SJSA1 (cell line): ENCODE measurements at regions not wholly inside any gene's neighbourhood (a gene's known extent, or its start where the extent isn't known, plus 50 kb on each side); places are given as distances from the start of the nearest gene placed in this dataset.

ENCODE experiments used
- DNase-seq, 2 experiments: peaks; one replicate each; pipeline ENCODE4 v3.0.0-alpha.2; 2015 to 2020; ENCODE audit warnings: low spot score in 2 of 2, low read depth in 1 of 2
- H3K27ac ChIP-seq: fragments of 250-450 bp; sonication (Bioruptor Pico); 2 replicates; pipeline ENCODE4 v1.5.1; 2020; ENCODE audit warnings: mild to moderate bottlenecking, moderate library complexity
- H3K27me3 ChIP-seq: fragments of 250-450 bp; sonication (Bioruptor Pico); replicated peaks from 2 replicates; pipeline ENCODE4 v1.5.1; 2020; ENCODE audit warnings: mild to moderate bottlenecking, moderate library complexity
- H3K36me3 ChIP-seq: fragments of 250-450 bp; sonication (Bioruptor Pico); 2 replicates; pipeline ENCODE4 v1.5.1; 2020; ENCODE audit warnings: mild to moderate bottlenecking
- H3K4me1 ChIP-seq: fragments of 250-450 bp; sonication (Bioruptor Pico); replicated peaks from 2 replicates; pipeline ENCODE4 v1.6.1; 2021; ENCODE audit warnings: mild to moderate bottlenecking
- H3K4me3 ChIP-seq: fragments of 250-450 bp; sonication (Bioruptor Pico); 2 replicates; pipeline ENCODE4 v1.5.1; 2020; ENCODE audit warnings: mild to moderate bottlenecking
- H3K9me3 ChIP-seq: fragments of 250-450 bp; sonication (Bioruptor Pico); replicated peaks from 2 replicates; pipeline ENCODE4 v1.5.1; 2020; ENCODE audit warnings: mild to moderate bottlenecking

- no peaks in the 10 kb centered on the region for H3K27me3 ChIP-seq
- no peaks in the 10 kb centered on the region for H3K9me3 ChIP-seq
- DNase-seq = no peak
- no peaks in the 10 kb centered on the region for H3K36me3 ChIP-seq
- no peak overlapping the region for H3K4me3 ChIP-seq
- no peak overlapping the region for H3K27ac ChIP-seq
- no peaks in the 10 kb centered on the region for H3K4me1 ChIP-seq
Observed at GRCh38 chr3:87410110-87410509, 133.7 kb upstream of the POU1F1 start.

- Histone ChIP-seq H3K36me3 (no peaks in the 10 kb centered on the region), H3K9me3 (no peaks in the 10 kb centered on the region), H3K27ac (peak overlapping the region; percentile 15; the same call in 1 of the 2 replicates), H3K4me1 (peaks cover 15% of the 10 kb centered on the region), H3K4me3 (no peak overlapping the region), H3K27me3 (no peaks in the 10 kb centered on the region)
- no peak for DNase-seq
Observed at GRCh38 chr3:87398168-87398801, 121.9 kb upstream of the POU1F1 start.

GRCh38 chr3:87397211-87397610 is 120.8 kb upstream of the POU1F1 start:
- Histone ChIP-seq H3K9me3 (no peaks in the 10 kb centered on the region), H3K4me1 (peaks cover 15% of the 10 kb centered on the region), H3K27ac (0 out of 2 replicates have a peak overlapping the region, but pooled peaks have one; percentile 37), H3K36me3 (no peaks in the 10 kb centered on the region), H3K4me3 (no peak overlapping the region), H3K27me3 (no peaks in the 10 kb centered on the region; the same call in 1 of the 2 replicates)
- DNase-seq = peak in 1 of 2 experiments; percentile 33

GRCh38 chr3:87390821-87391220 is 114.4 kb upstream of the POU1F1 start:
- Histone ChIP-seq H3K4me3 (no peak overlapping the region), H3K9me3 (no peaks in the 10 kb centered on the region), H3K4me1 (no peaks in the 10 kb centered on the region), H3K36me3 (no peaks in the 10 kb centered on the region), H3K27me3 (no peaks in the 10 kb centered on the region; the same call in 1 of the 2 replicates), H3K27ac (no peak overlapping the region)
- DNase-seq = no peak

GRCh38 chr3:87390353-87390752 is 114.0 kb upstream of the POU1F1 start:
- no peak for DNase-seq
- no peak overlapping the region for H3K4me3 ChIP-seq

GRCh38 chr3:87375231-87375682 is 98.9 kb upstream of the POU1F1 start:
- Histone ChIP-seq H3K27ac (no peak overlapping the region), H3K4me3 (no peak overlapping the region), H3K36me3 (no peaks in the 10 kb centered on the region), H3K9me3 (no peaks in the 10 kb centered on the region), H3K27me3 (no peaks in the 10 kb centered on the region), H3K4me1 (no peaks in the 10 kb centered on the region)
- no peak for DNase-seq

More at GRCh38 chr3:87390353-87390752, 114.0 kb upstream of the POU1F1 start:
- H3K36me3 ChIP-seq = no peaks in the 10 kb centered on the region
- H3K27ac ChIP-seq = no peak overlapping the region
- H3K4me1 ChIP-seq = no peaks in the 10 kb centered on the region
- H3K9me3 ChIP-seq = no peaks in the 10 kb centered on the region
- no peaks in the 10 kb centered on the region; the same call in 1 of the 2 replicates for H3K27me3 ChIP-seq

GRCh38 chr3:87370007-87370406 is 93.6 kb upstream of the POU1F1 start:
- H3K4me3 ChIP-seq = no peak overlapping the region
- no peaks in the 10 kb centered on the region for H3K36me3 ChIP-seq
- H3K4me1 ChIP-seq = no peaks in the 10 kb centered on the region
- no peaks in the 10 kb centered on the region for H3K27me3 ChIP-seq
- DNase-seq = no peak
- H3K9me3 ChIP-seq = no peaks in the 10 kb centered on the region
- no peak overlapping the region for H3K27ac ChIP-seq

- no peak for DNase-seq
- H3K27me3 ChIP-seq = no peaks in the 10 kb centered on the region
- no peaks in the 10 kb centered on the region for H3K36me3 ChIP-seq
- H3K4me1 ChIP-seq = no peaks in the 10 kb centered on the region
- no peak overlapping the region for H3K4me3 ChIP-seq
- no peaks in the 10 kb centered on the region for H3K9me3 ChIP-seq
- H3K27ac ChIP-seq = no peak overlapping the region
Observed at GRCh38 chr3:87367736-87368135, 91.4 kb upstream of the POU1F1 start.

GRCh38 chr3:87363721-87364120 is 87.3 kb upstream of the POU1F1 start:
- Histone ChIP-seq H3K4me1 (no peaks in the 10 kb centered on the region), H3K36me3 (no peaks in the 10 kb centered on the region)

GRCh38 chr3:87361956-87362355 is 85.6 kb upstream of the POU1F1 start:
- Histone ChIP-seq H3K27me3 (no peaks in the 10 kb centered on the region), H3K27ac (no peak overlapping the region), H3K36me3 (no peaks in the 10 kb centered on the region), H3K4me1 (no peaks in the 10 kb centered on the region), H3K4me3 (no peak overlapping the region), H3K9me3 (no peaks in the 10 kb centered on the region)
- no peak for DNase-seq

More at GRCh38 chr3:87363721-87364120, 87.3 kb upstream of the POU1F1 start:
- Histone ChIP-seq H3K4me3 (no peak overlapping the region), H3K9me3 (no peaks in the 10 kb centered on the region), H3K27ac (no peak overlapping the region), H3K27me3 (no peaks in the 10 kb centered on the region)
- no peak for DNase-seq

GRCh38 chr3:87361271-87361670 is 84.9 kb upstream of the POU1F1 start:
- H3K36me3 ChIP-seq = no peaks in the 10 kb centered on the region
- no peaks in the 10 kb centered on the region for H3K27me3 ChIP-seq
- no peak overlapping the region for H3K27ac ChIP-seq
- H3K9me3 ChIP-seq = no peaks in the 10 kb centered on the region
- no peaks in the 10 kb centered on the region for H3K4me1 ChIP-seq
- DNase-seq = no peak
- H3K4me3 ChIP-seq = no peak overlapping the region

- no peaks in the 10 kb centered on the region for H3K27me3 ChIP-seq
- no peaks in the 10 kb centered on the region for H3K9me3 ChIP-seq
- no peaks in the 10 kb centered on the region for H3K36me3 ChIP-seq
- no peaks in the 10 kb centered on the region for H3K4me1 ChIP-seq
- no peak for DNase-seq
- H3K4me3 ChIP-seq = no peak overlapping the region
- no peak overlapping the region for H3K27ac ChIP-seq
Observed at GRCh38 chr3:87359826-87360225, 83.4 kb upstream of the POU1F1 start.

GRCh38 chr3:87359025-87359424 is 82.6 kb upstream of the POU1F1 start:
- H3K36me3 ChIP-seq = no peaks in the 10 kb centered on the region
- no peaks in the 10 kb centered on the region for H3K9me3 ChIP-seq

GRCh38 chr3:87358066-87358465 is 81.7 kb upstream of the POU1F1 start:
- H3K4me1 ChIP-seq = no peaks in the 10 kb centered on the region
- H3K4me3 ChIP-seq = no peak overlapping the region
- H3K27me3 ChIP-seq = no peaks in the 10 kb centered on the region
- DNase-seq = no peak
- H3K27ac ChIP-seq = no peak overlapping the region
- H3K9me3 ChIP-seq = no peaks in the 10 kb centered on the region
- H3K36me3 ChIP-seq = no peaks in the 10 kb centered on the region

More at GRCh38 chr3:87359025-87359424, 82.6 kb upstream of the POU1F1 start:
- no peaks in the 10 kb centered on the region for H3K27me3 ChIP-seq
- H3K4me1 ChIP-seq = no peaks in the 10 kb centered on the region
- DNase-seq = no peak
- H3K27ac ChIP-seq = no peak overlapping the region
- H3K4me3 ChIP-seq = no peak overlapping the region

GRCh38 chr3:87354398-87354797 is 78.0 kb upstream of the POU1F1 start:
- no peak for DNase-seq
- no peaks in the 10 kb centered on the region for H3K4me1 ChIP-seq

More at GRCh38 chr3:87354398-87354797, 78.0 kb upstream of the POU1F1 start:
- Histone ChIP-seq H3K27ac (no peak overlapping the region), H3K27me3 (no peaks in the 10 kb centered on the region), H3K4me3 (no peak overlapping the region), H3K9me3 (no peaks in the 10 kb centered on the region), H3K36me3 (no peaks in the 10 kb centered on the region)
